Suprapubic skin (tissue), 4 donors: ENCODE measurements at regions not wholly inside any gene's neighbourhood (a gene's known extent, or its start where the extent isn't known, plus 50 kb on each side); places are given as distances from the start of the nearest gene placed in this dataset.

Source experiments
- DNase-seq, 2 donors: peaks; one replicate each; pipeline ENCODE4 v3.0.0-alpha.2; 2019; ENCODE audit warnings: low spot score in 2 of 2
- H3K27ac ChIP-seq: fragments of 200-600 bp; sonication (generic); one replicate; pipeline ENCODE4 v1.5.1; 2019
- H3K27me3 ChIP-seq: fragments of 200-600 bp; sonication (generic); one replicate; pipeline ENCODE4 v1.5.1; 2019
- H3K36me3 ChIP-seq: fragments of 200-600 bp; sonication (generic); one replicate; pipeline ENCODE4 v1.5.1; 2019
- H3K4me1 ChIP-seq: fragments of 200-600 bp; sonication (generic); one replicate; pipeline ENCODE4 v1.5.1; 2019
- H3K4me3 ChIP-seq: fragments of 200-600 bp; sonication (generic); one replicate; pipeline ENCODE4 v1.5.1; 2019; ENCODE audit warnings: mild to moderate bottlenecking
- H3K9me3 ChIP-seq: fragments of 200-600 bp; sonication (generic); one replicate; pipeline ENCODE4 v1.5.1; 2019
- EP300 ChIP-seq: sonication (generic); formaldehyde crosslinking; IDR thresholded peaks from one replicate; pipeline ENCODE4 v1.6.1; 2017; ENCODE audit warnings: antibody characterized with exemption
- POLR2A ChIP-seq, 2 donors: fragments of 450-650 bp; IDR thresholded peaks; one replicate each; pipeline ENCODE4 v1.6.1; 2017; ENCODE audit warnings: antibody characterized with exemption in 2 of 2, mild to moderate bottlenecking in 2 of 2, moderate library complexity in 2 of 2
- POLR2AphosphoS5 ChIP-seq, 3 donors: sonication (generic); formaldehyde crosslinking; IDR thresholded peaks; one replicate each; pipeline ENCODE4 v1.6.1; 2017; ENCODE audit warnings: antibody characterized with exemption in 3 of 3
- WGBS: methylation state at CpG from one replicate; pipeline ENCODE4 v1.1.5; 2018; 5-methylcytosine and 5-hydroxymethylcytosine counted together
- TF ChIP-seq, protein P1 (sequence below), 2 donors: fragments of 200-600 bp in 1 of 2; fragments of 450-650 bp in 1 of 2; sonication (generic) in 1 of 2; IDR thresholded peaks; one replicate each; pipeline ENCODE4 v1.5.1; 2016 to 2019; ENCODE audit warnings: antibody characterized with exemption in 2 of 2, mild to moderate bottlenecking in 1 of 2, moderate library complexity in 1 of 2

DNA sequence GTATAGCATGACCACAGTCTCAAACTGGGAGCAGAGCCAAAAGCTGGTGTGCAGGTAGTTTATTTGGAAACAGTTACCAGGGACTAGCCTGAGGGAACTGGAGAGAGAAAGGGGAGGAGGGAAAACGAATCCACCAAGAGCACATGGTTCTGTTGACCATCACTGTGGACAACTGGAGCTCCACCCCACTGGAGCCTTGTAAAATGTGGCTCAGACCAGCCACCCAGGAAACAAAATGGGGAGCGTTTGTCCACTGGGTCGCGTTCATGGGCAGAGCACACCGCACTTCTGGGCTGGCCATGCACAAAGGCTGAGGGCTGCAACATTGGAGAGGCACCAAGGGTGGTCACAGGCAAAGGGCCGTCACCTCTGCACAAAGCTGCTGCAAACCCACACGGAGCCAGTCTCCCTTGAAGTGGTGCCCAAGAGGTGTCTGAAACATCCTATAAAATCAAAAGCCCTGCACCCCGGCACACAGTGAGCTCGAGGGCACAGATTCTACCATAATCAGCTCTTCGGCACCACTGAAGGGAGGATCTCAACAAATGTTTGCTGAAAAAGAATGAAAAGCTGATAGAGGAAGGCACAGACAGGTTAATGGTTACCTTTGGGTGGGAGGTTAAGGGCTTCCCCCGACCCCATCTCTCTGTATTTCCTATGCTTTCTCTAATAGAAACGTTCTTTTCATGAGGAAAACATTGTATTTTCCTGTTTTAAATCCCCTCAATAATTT, 192.9 kb downstream of the INHBB start:
- Histone ChIP-seq H3K27me3 (no peaks in the 10 kb centered on the region), H3K9me3 (no peaks in the 10 kb centered on the region), H3K4me1 (peaks cover 33% of the 10 kb centered on the region), H3K27ac (no peak overlapping the region), H3K36me3 (no peaks in the 10 kb centered on the region), H3K4me3 (no peak overlapping the region)
- WGBS = 66% methylated on average over 12 of the region's 12 CpGs
- no peak for DNase-seq
- TF ChIP-seq POLR2AphosphoS5 (IDR thresholded peaks at IDR 0.05) (no peak), POLR2A (IDR thresholded peaks at IDR 0.05) (no peak), EP300 (no peak)
- TF ChIP-seq, protein P1, sequence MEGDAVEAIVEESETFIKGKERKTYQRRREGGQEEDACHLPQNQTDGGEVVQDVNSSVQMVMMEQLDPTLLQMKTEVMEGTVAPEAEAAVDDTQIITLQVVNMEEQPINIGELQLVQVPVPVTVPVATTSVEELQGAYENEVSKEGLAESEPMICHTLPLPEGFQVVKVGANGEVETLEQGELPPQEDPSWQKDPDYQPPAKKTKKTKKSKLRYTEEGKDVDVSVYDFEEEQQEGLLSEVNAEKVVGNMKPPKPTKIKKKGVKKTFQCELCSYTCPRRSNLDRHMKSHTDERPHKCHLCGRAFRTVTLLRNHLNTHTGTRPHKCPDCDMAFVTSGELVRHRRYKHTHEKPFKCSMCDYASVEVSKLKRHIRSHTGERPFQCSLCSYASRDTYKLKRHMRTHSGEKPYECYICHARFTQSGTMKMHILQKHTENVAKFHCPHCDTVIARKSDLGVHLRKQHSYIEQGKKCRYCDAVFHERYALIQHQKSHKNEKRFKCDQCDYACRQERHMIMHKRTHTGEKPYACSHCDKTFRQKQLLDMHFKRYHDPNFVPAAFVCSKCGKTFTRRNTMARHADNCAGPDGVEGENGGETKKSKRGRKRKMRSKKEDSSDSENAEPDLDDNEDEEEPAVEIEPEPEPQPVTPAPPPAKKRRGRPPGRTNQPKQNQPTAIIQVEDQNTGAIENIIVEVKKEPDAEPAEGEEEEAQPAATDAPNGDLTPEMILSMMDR (IDR thresholded peaks at IDR 0.05) = no peak

DNA sequence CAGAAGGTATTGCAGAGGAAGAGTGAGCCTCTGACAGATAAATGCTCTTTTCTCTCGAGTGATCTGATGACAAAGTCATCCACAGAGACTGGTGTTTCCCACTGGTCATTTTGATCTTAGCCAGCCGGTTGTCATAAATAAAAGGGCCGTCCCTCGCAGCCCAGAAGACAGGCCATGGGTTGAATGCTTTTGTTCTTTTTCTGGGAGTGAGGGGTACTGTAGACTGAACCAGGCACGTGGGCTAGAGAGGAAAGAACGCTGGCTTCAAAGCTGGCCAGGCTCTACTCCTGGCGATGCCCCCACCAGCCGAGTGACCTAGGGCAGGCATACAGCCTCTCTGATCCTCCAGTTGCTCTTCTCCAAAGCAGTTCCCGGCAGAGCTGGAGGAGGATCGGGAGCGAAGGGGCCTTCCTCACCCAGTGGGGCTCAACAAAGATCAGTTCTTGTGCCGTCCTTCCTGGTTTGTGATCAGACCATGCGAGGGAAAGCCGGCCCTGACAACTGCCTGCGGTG, 193.5 kb downstream of the INHBB start:
- WGBS = 80% methylated on average over 14 of the region's 15 CpGs
- no peak overlapping the region for H3K27ac ChIP-seq
- no peak for DNase-seq
- no peaks in the 10 kb centered on the region for H3K27me3 ChIP-seq
- H3K36me3 ChIP-seq = no peaks in the 10 kb centered on the region
- TF ChIP-seq, protein P1 (IDR thresholded peaks at IDR 0.05) = no peak
- no peak for TF ChIP-seq POLR2AphosphoS5 (IDR thresholded peaks at IDR 0.05)
- H3K4me1 ChIP-seq = peaks cover 33% of the 10 kb centered on the region
- no peak overlapping the region for H3K4me3 ChIP-seq
- no peaks in the 10 kb centered on the region for H3K9me3 ChIP-seq

DNA sequence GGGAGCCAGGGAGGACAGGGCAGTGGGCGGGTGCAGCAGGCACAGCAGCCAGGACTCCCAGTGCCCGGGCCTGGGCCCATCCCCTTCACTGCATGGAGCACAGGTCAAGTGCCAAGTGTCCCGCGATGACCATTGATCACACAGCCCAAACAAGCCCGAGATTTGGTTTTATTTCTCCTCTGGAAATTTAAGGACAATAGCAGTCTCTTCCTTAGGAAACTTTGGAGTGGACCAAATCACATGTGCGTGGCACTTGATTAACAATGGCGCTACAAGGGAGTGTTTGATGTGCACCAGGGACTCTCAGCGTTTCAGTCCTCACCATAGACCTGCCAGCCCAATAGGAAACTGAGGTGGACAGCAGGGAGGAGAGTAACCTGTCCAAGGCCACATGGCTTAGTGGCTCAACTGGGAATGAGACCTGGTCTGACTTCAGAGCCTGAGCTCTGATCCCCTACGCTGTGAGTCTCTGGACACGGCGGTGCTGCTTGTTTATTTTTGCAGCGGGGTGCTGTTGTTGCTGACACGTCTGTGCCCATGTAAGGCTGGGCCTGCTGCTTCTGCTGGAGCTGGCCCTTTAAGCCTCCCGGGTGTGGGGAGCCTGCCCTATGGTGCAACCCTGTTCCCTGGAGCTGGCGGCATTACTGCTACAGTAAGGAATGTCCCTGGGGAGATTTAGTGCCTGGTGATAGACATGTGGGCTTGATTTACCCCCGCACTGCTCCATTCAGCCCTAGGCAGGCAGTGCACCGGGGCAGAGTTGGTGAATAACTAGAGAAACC, 194.2 kb downstream of the INHBB start:
- H3K36me3 ChIP-seq = no peaks in the 10 kb centered on the region
- peak overlapping the region; percentile 43 for H3K27ac ChIP-seq
- TF ChIP-seq POLR2AphosphoS5 (IDR thresholded peaks at IDR 0.05) (peak in 2 of 3 donors; percentile 51 to 86), POLR2A (IDR thresholded peaks at IDR 0.05) (no peak), EP300 (no peak)
- TF ChIP-seq, protein P1 (IDR thresholded peaks at IDR 0.05) = no peak
- no peaks in the 10 kb centered on the region for H3K9me3 ChIP-seq
- peaks cover 33% of the 10 kb centered on the region for H3K4me1 ChIP-seq
- H3K27me3 ChIP-seq = no peaks in the 10 kb centered on the region
- WGBS = 71% methylated on average over 16 of the region's 17 CpGs
- peak; percentile 90 to 92 for DNase-seq
- no peak overlapping the region for H3K4me3 ChIP-seq

DNA sequence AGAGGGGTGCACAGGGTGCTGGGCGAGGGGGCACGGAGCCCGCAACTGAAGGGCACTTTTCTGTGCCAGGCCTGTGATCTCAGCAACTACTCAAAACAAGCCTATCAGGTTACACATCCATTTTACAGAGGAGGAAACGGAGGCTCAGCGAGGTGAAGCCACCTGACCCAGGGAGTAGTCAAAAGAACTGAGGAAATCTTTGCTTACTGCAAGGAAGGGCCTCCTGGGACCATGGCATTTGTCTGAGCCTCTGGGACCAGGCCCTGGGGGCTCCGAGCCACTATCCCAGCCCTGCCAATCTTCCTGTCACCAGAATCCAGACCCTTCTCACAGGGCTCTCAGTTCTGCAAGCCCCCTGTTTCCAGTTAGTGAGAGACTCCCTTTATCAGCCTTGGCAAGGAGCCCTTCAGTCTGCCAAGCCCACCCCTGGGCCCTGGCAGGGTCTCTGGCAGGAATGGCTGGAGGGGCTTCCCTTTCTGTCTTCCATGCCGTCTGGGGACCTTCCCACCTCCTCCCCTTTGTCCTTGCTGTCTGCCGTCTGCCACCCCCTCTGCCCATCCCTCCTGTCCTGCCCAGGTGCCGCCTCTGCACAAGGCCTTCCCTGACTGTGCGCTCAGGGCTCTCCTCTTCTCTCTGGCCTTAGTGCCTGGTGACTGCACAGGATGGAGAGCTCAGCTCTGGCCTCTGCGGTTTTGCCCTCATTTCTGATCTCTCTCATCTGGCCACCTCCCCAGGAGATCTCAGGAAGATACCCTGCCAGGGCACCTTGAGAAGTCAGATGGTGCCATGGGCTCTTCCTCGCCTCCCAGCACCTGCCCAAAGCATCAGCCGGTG, 194.7 kb upstream of the GLI2 start:
- peak overlapping the region; percentile 43 for H3K27ac ChIP-seq
- no peaks in the 10 kb centered on the region for H3K36me3 ChIP-seq
- no peaks in the 10 kb centered on the region for H3K9me3 ChIP-seq
- DNase-seq = no peak
- H3K4me3 ChIP-seq = no peak overlapping the region
- TF ChIP-seq EP300 (no peak), POLR2A (IDR thresholded peaks at IDR 0.05) (no peak), POLR2AphosphoS5 (IDR thresholded peaks at IDR 0.05) (no peak)
- TF ChIP-seq, protein P1 (IDR thresholded peaks at IDR 0.05) = no peak
- no peaks in the 10 kb centered on the region for H3K27me3 ChIP-seq
- peaks cover 33% of the 10 kb centered on the region for H3K4me1 ChIP-seq
- 69% methylated on average over 12 of the region's 13 CpGs for WGBS
